ENCODE measurements at regions not wholly inside any gene's neighbourhood (a gene's known extent, or its start where the extent isn't known, plus 50 kb on each side); places are given as distances from the start of the nearest gene placed in this dataset.
"Not testable (repeated sequence)": the region's sequence is repeated elsewhere in the genome, so short reads cannot be mapped to it uniquely, and the experiment has no call there.

GRCh38 chr11:129639300-129639699, 176.3 kb upstream of the TMEM45B start:
- DNase-seq = peak; percentile 6

GRCh38 chr11:129640671-129641070, 175.0 kb upstream of the TMEM45B start:
- no peak for DNase-seq

GRCh38 chr11:129643031-129643721, 172.5 kb upstream of the TMEM45B start:
- peak; percentile 45 for DNase-seq

- DNase-seq = no peak
Measured at GRCh38 chr11:129644326-129644725, 171.3 kb upstream of the TMEM45B start.

GRCh38 chr11:129645943-129646342, 169.7 kb upstream of the TMEM45B start:
- DNase-seq = no peak

- DNase-seq = not testable (repeated sequence)
Measured at GRCh38 chr11:129650044-129650443, 165.6 kb upstream of the TMEM45B start.

GRCh38 chr11:129652835-129653234, 162.8 kb upstream of the TMEM45B start:
- DNase-seq = no peak

- DNase-seq = no peak
Measured at GRCh38 chr11:129655247-129655832, 160.3 kb upstream of the TMEM45B start.

GRCh38 chr11:129657866-129658525, 157.7 kb upstream of the TMEM45B start:
- no peak for DNase-seq

GRCh38 chr11:129658526-129658867, 157.2 kb upstream of the TMEM45B start:
- no peak for DNase-seq

- DNase-seq = no peak
Measured at GRCh38 chr11:129680907-129681306, 134.7 kb upstream of the TMEM45B start.

- no peak for DNase-seq
Measured at GRCh38 chr11:129681344-129682114, 134.1 kb upstream of the TMEM45B start.

GRCh38 chr11:129686269-129686668, 129.4 kb upstream of the TMEM45B start:
- no peak for DNase-seq

GRCh38 chr11:129691142-129691541, 124.5 kb upstream of the TMEM45B start:
- no peak for DNase-seq

GRCh38 chr11:129694538-129694937, 121.1 kb upstream of the TMEM45B start:
- DNase-seq = no peak

- DNase-seq = peak; percentile 20
Measured at GRCh38 chr11:129694966-129695365, 120.7 kb upstream of the TMEM45B start.

- no peak for DNase-seq
Measured at GRCh38 chr11:129695571-129696308, 119.9 kb upstream of the TMEM45B start.

GRCh38 chr11:129696309-129696989, 119.2 kb upstream of the TMEM45B start:
- no peak for DNase-seq

GRCh38 chr11:129698212-129698611, 117.4 kb upstream of the TMEM45B start:
- no peak for DNase-seq

GRCh38 chr11:129699711-129700304, 115.8 kb upstream of the TMEM45B start:
- DNase-seq = no peak

GRCh38 chr11:129700701-129701100, 114.9 kb upstream of the TMEM45B start:
- no peak for DNase-seq

- DNase-seq = no peak
Measured at GRCh38 chr11:129701706-129702105, 113.9 kb upstream of the TMEM45B start.
